ENCODE measurements at regions not wholly inside any gene's neighbourhood (a gene's known extent, or its start where the extent isn't known, plus 50 kb on each side); places are given as distances from the start of the nearest gene placed in this dataset.

DNA sequence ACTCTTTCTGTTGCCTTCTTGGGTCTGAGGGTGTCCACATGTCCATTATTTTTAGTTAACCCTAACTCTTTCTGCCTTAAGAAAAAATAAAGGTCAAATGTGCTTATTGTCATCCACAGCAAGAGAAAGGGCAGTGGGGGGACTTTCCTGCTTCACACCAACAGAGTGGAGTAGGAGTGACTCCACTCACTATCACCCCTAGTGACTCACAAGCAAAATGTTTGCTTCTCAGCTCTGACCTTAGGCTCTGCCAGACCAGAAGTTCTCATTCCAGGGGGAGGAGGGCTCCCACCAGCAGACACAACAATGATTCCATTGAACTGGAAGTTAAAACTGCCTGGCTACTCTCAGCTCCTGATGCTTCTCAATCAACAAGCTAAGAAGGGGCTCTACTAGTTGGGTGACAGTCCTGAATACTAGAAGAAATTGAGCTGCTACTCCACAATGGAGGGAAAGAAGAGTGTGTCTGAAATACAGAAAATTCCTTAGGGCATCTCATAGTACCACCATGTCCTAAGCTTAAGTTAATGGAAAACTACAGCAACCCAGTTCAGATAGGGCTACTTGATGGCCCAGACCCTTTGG, 83.9 kb upstream of the AFDN start:
- H3K9me3 ChIP-seq (ENCODE audit: low read depth): no peaks in the 10 kb centered on the region
- H3K27ac ChIP-seq: no peak overlapping the region
- H3K36me3 ChIP-seq (replicated peaks; ENCODE audit: insufficient read depth, low read depth): no peaks in the 10 kb centered on the region
- no peak overlapping the region for H3K4me2 ChIP-seq
- H3K9me2 ChIP-seq (replicated peaks; ENCODE audit: insufficient read depth): no peaks in the 10 kb centered on the region
- no peaks in the 10 kb centered on the region for H3K79me2 ChIP-seq
- no peak overlapping the region for H2AFZ ChIP-seq
- no peak for TF ChIP-seq EZH2 (IDR thresholded peaks at IDR 0.05; ENCODE audit: borderline replicate concordance)
- no peak for TF ChIP-seq EZH2phosphoT487 (IDR thresholded peaks at IDR 0.05; ENCODE audit: low read depth, severe bottlenecking, unreplicated experiment)
- TF ChIP-seq, protein P1, sequence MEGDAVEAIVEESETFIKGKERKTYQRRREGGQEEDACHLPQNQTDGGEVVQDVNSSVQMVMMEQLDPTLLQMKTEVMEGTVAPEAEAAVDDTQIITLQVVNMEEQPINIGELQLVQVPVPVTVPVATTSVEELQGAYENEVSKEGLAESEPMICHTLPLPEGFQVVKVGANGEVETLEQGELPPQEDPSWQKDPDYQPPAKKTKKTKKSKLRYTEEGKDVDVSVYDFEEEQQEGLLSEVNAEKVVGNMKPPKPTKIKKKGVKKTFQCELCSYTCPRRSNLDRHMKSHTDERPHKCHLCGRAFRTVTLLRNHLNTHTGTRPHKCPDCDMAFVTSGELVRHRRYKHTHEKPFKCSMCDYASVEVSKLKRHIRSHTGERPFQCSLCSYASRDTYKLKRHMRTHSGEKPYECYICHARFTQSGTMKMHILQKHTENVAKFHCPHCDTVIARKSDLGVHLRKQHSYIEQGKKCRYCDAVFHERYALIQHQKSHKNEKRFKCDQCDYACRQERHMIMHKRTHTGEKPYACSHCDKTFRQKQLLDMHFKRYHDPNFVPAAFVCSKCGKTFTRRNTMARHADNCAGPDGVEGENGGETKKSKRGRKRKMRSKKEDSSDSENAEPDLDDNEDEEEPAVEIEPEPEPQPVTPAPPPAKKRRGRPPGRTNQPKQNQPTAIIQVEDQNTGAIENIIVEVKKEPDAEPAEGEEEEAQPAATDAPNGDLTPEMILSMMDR (IDR thresholded peaks at IDR 0.05; ENCODE audit: poor library complexity): no peak
- H3K4me1 ChIP-seq (ENCODE audit: insufficient read depth): peaks cover 21% of the 10 kb centered on the region
- DNase-seq (ENCODE audit: low spot score): no peak
- no peaks in the 10 kb centered on the region for H3K27me3 ChIP-seq
- H4K20me1 ChIP-seq (ENCODE audit: insufficient read depth, poor library complexity, severe bottlenecking): no peaks in the 10 kb centered on the region
- no peak overlapping the region for H3K4me3 ChIP-seq

DNA sequence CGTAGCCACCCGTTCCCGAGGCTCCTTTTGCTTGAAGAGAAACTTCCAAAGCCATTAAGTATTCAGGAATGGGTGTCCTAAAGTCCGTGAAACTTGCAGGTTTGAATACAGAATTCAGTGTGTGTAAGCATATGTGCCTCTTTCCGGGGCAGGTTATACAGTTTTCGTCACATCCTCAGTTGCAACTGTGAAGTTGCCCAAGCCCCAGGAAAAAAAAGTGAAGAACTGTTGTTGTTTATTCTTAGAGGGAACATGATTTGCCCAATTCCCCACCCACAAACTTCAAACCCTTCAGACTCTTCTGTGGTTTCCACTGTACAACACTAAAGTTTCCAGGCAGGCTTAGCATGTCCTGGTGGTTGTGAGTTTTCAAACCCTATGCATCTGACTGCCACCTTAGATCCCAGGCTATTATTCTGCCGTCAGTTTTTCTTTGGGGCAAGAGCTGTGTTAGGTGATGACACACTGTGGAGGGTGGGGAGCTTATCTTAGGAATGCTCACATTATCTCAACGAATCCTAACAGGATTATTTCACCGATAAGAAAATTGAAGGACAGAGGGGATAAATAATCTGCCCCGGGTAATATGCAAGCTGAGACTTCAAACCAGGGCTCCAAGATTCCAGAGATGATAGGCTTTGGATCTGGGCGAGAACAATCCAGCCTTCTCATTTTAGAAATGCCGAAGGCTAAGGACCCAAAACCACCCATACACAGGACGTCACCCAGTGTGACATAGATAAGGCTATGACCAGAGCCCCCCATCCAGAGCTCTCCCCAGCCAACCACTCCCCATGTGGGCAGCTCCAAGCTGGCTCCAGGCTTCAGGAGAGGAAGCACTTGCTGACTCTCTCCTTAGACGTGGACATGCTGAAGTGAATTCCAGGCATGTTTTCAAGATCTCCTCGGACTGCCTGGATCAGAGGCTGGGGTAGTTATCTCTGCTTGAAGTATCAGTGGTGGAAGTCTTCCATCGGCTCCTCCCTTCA, 81.7 kb upstream of the AFDN start:
- Histone ChIP-seq H4K20me1 (ENCODE audit: insufficient read depth, poor library complexity, severe bottlenecking) (no peaks in the 10 kb centered on the region), H2AFZ (no peak overlapping the region), H3K4me1 (ENCODE audit: insufficient read depth) (peaks cover 25% of the 10 kb centered on the region), H3K27me3 (no peaks in the 10 kb centered on the region), H3K36me3 (replicated peaks; ENCODE audit: insufficient read depth, low read depth) (no peaks in the 10 kb centered on the region), H3K4me2 (peak overlapping the region; percentile 51), H3K9me3 (ENCODE audit: low read depth) (no peaks in the 10 kb centered on the region), H3K27ac (peak overlapping the region; percentile 86), H3K9me2 (replicated peaks; ENCODE audit: insufficient read depth) (no peaks in the 10 kb centered on the region), H3K4me3 (no peak overlapping the region), H3K79me2 (no peaks in the 10 kb centered on the region)
- DNase-seq (ENCODE audit: low spot score): peak; percentile 42
- 37% methylated on average over 16 of the region's 16 CpGs for WGBS (ENCODE audit: low lambda C conversion rate, missing lambda C conversion rate)
- TF ChIP-seq EZH2 (IDR thresholded peaks at IDR 0.05; ENCODE audit: borderline replicate concordance): no peak
- TF ChIP-seq EZH2phosphoT487 (IDR thresholded peaks at IDR 0.05; ENCODE audit: low read depth, severe bottlenecking, unreplicated experiment): no peak
- TF ChIP-seq, protein P1 (IDR thresholded peaks at IDR 0.05; ENCODE audit: poor library complexity): no peak

DNA sequence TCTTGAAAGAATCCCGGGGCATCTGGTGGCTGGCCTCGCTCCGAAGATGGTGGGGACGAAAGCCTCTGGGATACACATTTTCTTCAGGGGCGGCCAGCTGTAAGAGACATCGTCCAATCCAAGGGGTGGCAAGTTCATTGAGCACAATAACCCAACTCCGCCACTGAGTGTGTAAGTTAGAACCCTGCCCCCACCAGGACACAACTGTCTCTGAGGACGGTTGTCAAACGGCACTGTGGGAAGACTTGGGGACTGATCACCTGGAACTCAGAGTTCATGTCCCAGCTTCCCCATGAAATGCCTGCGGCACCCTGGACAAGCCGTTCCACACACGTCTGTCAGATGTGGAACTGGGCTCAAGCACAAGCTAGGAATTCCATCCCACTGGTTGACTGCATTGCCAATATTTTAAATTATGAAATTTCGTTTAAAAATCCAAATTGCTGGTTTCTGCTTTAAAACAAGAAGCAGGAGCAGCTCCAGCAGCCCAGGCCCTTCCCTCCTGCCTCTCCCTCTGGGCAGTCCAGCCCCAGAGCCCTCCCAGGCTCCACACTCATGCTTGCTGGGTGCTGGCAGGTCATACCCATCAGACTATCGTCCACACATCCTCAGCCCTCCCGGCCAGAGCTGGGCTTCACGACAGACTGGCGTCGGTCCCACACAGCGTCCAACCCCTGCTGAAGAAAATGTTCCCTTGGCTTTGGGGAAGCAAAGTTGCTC, 80.9 kb upstream of the AFDN start:
- Histone ChIP-seq H2AFZ (no peak overlapping the region), H3K27ac (peak overlapping the region; percentile 86), H3K27me3 (no peaks in the 10 kb centered on the region), H3K4me1 (ENCODE audit: insufficient read depth) (peaks cover 31% of the 10 kb centered on the region), H3K4me2 (peak overlapping the region; percentile 51), H3K9me2 (replicated peaks; ENCODE audit: insufficient read depth) (no peaks in the 10 kb centered on the region), H3K4me3 (no peak overlapping the region), H4K20me1 (ENCODE audit: insufficient read depth, poor library complexity, severe bottlenecking) (no peaks in the 10 kb centered on the region), H3K36me3 (replicated peaks; ENCODE audit: insufficient read depth, low read depth) (no peaks in the 10 kb centered on the region), H3K79me2 (no peaks in the 10 kb centered on the region), H3K9me3 (ENCODE audit: low read depth) (no peaks in the 10 kb centered on the region)
- WGBS (ENCODE audit: low lambda C conversion rate, missing lambda C conversion rate): 71% methylated on average over 19 of the region's 19 CpGs
- TF ChIP-seq, protein P1 (IDR thresholded peaks at IDR 0.05; ENCODE audit: poor library complexity): no peak
- TF ChIP-seq EZH2 (IDR thresholded peaks at IDR 0.05; ENCODE audit: borderline replicate concordance): no peak
- TF ChIP-seq EZH2phosphoT487 (IDR thresholded peaks at IDR 0.05; ENCODE audit: low read depth, severe bottlenecking, unreplicated experiment): no peak
- DNase-seq (ENCODE audit: low spot score): no peak

Data from hepatocyte (in vitro differentiated cells).